Fibroblast of lung (primary cell): ENCODE measurements at regions not wholly inside any gene's neighbourhood (a gene's known extent, or its start where the extent isn't known, plus 50 kb on each side); places are given as distances from the start of the nearest gene placed in this dataset.

Source experiments
- DNase-seq, 2 donors: peaks; one replicate each; pipeline versions ENCODE4 v3.0.0 to v3.0.0-alpha.2; 2010; ENCODE audit warnings: low read depth in 2 of 2
- H2AFZ ChIP-seq: 2 replicates; pipeline ENCODE4 v1.5.1; 2012; ENCODE audit warnings: low read length, control low read depth, inconsistent platforms
- H3K27ac ChIP-seq: 2 replicates; pipeline ENCODE4 v1.5.1; 2011; ENCODE audit warnings: low read length, control low read depth; ENCODE audit not compliant: insufficient read depth
- H3K27me3 ChIP-seq: 2 replicates; pipeline ENCODE4 v1.5.1; 2011; ENCODE audit warnings: mild to moderate bottlenecking, low read length; ENCODE audit not compliant: control insufficient read depth, insufficient read depth
- H3K36me3 ChIP-seq: 2 replicates; pipeline ENCODE4 v1.5.1; 2011; ENCODE audit warnings: low read length; ENCODE audit not compliant: control insufficient read depth, insufficient read depth
- H3K4me1 ChIP-seq: 2 replicates; pipeline ENCODE4 v1.5.1; 2011; ENCODE audit warnings: low read length; ENCODE audit not compliant: control insufficient read depth, insufficient read depth; ENCODE audit errors: extremely low read depth
- H3K4me2 ChIP-seq: 2 replicates; pipeline ENCODE4 v1.5.1; 2011; ENCODE audit warnings: low read length, control low read depth; ENCODE audit not compliant: insufficient read depth; ENCODE audit errors: extremely low read depth
- H3K4me3 ChIP-seq, 4 experiments: fragments of 200-600 bp in 1 of 4; sonication (generic) in 1 of 4; replicated peaks in 1 of 4; 2 replicates each; pipeline ENCODE4 v1.5.1; 2011 to 2016; ENCODE audit warnings: low read length in 4 of 4, low read depth in 3 of 4, mild to moderate bottlenecking in 3 of 4, control low read depth in 2 of 4, inconsistent platforms in 1 of 4, mixed read lengths in 1 of 4; ENCODE audit not compliant: insufficient read depth in 1 of 4; ENCODE audit errors: control extremely low read depth in 1 of 4
- H3K79me2 ChIP-seq: 2 replicates; pipeline ENCODE4 v1.5.1; 2012; ENCODE audit warnings: mild to moderate bottlenecking, low read length, inconsistent platforms; ENCODE audit not compliant: control insufficient read depth, insufficient read depth
- H3K9ac ChIP-seq: 2 replicates; pipeline ENCODE4 v1.5.1; 2011; ENCODE audit warnings: mild to moderate bottlenecking, low read length, control low read depth; ENCODE audit not compliant: insufficient read depth
- H3K9me3 ChIP-seq: 2 replicates; pipeline ENCODE4 v1.5.1; 2012; ENCODE audit warnings: low read depth, low read length; ENCODE audit not compliant: control insufficient read depth, insufficient read depth
- H4K20me1 ChIP-seq: 2 replicates; pipeline ENCODE4 v1.5.1; 2011; ENCODE audit warnings: low read length; ENCODE audit not compliant: control insufficient read depth, insufficient read depth; ENCODE audit errors: extremely low read depth
- CTCF ChIP-seq, 2 donors: IDR thresholded peaks in 1 of 2; conservative IDR thresholded peaks in 1 of 2; 1 replicate in 1 of 2; 2 replicates in 1 of 2; pipeline ENCODE4 v1.5.1; 2011 to 2012; ENCODE audit warnings: low read length in 2 of 2, control low read depth in 1 of 2, inconsistent platforms in 1 of 2, low read depth in 1 of 2, mild to moderate bottlenecking in 1 of 2
- EZH2 ChIP-seq: IDR thresholded peaks from 2 replicates; pipeline ENCODE4 v1.5.1; 2012; ENCODE audit warnings: low read length, control low read depth, mild to moderate bottlenecking; ENCODE audit errors: missing control alignments

GRCh38 chr20:9920866-9921265, 82.0 kb upstream of the PAK5 start:
- Histone ChIP-seq H3K4me2 (no peak overlapping the region), H3K27me3 (peaks cover 2% of the 10 kb centered on the region), H2AFZ (no peak overlapping the region), H3K36me3 (no peaks in the 10 kb centered on the region), H3K4me1 (no peaks in the 10 kb centered on the region), H4K20me1 (no peaks in the 10 kb centered on the region), H3K4me3 (no peak overlapping the region), H3K27ac (no peak overlapping the region), H3K79me2 (no peaks in the 10 kb centered on the region), H3K9ac (no peak overlapping the region), H3K9me3 (no peaks in the 10 kb centered on the region)
- no peak for DNase-seq
- no peak for TF ChIP-seq CTCF (conservative IDR thresholded peaks at IDR 0.05 in 1 of 2, IDR thresholded peaks at IDR 0.05 in 1 of 2; ENCODE audit: low read depth in 1 of 2, low read length in 2 of 2)
- no peak for TF ChIP-seq EZH2

- Histone ChIP-seq H3K79me2 (no peaks in the 10 kb centered on the region), H3K4me2 (no peak overlapping the region), H2AFZ (no peak overlapping the region), H3K27ac (no peak overlapping the region), H3K4me3 (no peak overlapping the region), H3K9me3 (no peaks in the 10 kb centered on the region), H3K9ac (no peak overlapping the region), H3K36me3 (no peaks in the 10 kb centered on the region), H4K20me1 (no peaks in the 10 kb centered on the region), H3K27me3 (peaks cover 2% of the 10 kb centered on the region), H3K4me1 (no peaks in the 10 kb centered on the region)
- TF ChIP-seq EZH2 (no peak), CTCF (conservative IDR thresholded peaks at IDR 0.05 in 1 of 2, IDR thresholded peaks at IDR 0.05 in 1 of 2; ENCODE audit: low read depth in 1 of 2, low read length in 2 of 2) (no peak)
- DNase-seq: no peak
Measured at GRCh38 chr20:9919271-9920014, 80.6 kb upstream of the PAK5 start.

- Histone ChIP-seq H3K4me3 (no peak overlapping the region), H3K79me2 (no peaks in the 10 kb centered on the region), H3K27ac (no peak overlapping the region), H3K9ac (no peak overlapping the region), H3K4me2 (no peak overlapping the region), H3K27me3 (peaks cover 2% of the 10 kb centered on the region), H3K36me3 (no peaks in the 10 kb centered on the region), H3K9me3 (no peaks in the 10 kb centered on the region), H2AFZ (no peak overlapping the region), H3K4me1 (no peaks in the 10 kb centered on the region), H4K20me1 (no peaks in the 10 kb centered on the region)
- TF ChIP-seq CTCF (conservative IDR thresholded peaks at IDR 0.05 in 1 of 2, IDR thresholded peaks at IDR 0.05 in 1 of 2; ENCODE audit: low read depth in 1 of 2, low read length in 2 of 2) (no peak), EZH2 (no peak)
- no peak for DNase-seq
Measured at GRCh38 chr20:9918348-9918747, 79.5 kb upstream of the PAK5 start.
